NCI-H748 treated with DMSO at 0.1 percent for 48 hours (cell line): ENCODE measurements at regions not wholly inside any gene's neighbourhood (a gene's known extent, or its start where the extent isn't known, plus 50 kb on each side); places are given as distances from the start of the nearest gene placed in this dataset.

Experiments
- DNase-seq: peaks from one replicate; lab custom pipeline; 2025; lab: John Stamatoyannopoulos, UW

DNA sequence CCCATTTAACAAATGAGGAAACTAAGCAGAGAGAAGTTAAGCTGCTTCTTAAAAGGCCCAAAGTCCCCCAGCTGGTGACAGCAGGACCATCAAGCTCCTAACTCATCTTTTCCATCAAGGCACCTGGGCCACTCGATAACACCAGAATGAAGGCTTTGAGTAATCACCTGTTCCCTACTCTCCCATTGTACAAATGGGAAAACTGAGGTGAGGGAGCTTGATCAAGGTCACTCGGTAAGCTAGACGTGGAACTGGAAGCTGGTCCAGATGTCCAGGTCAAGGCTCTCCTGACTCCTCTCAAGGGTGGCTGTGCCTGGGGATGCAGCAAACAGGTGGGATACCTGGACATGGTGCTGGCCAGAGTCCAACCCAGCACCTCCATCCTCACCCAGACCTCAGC lies 90.6 kb upstream of the SHB start:
- no peak for DNase-seq

DNA sequence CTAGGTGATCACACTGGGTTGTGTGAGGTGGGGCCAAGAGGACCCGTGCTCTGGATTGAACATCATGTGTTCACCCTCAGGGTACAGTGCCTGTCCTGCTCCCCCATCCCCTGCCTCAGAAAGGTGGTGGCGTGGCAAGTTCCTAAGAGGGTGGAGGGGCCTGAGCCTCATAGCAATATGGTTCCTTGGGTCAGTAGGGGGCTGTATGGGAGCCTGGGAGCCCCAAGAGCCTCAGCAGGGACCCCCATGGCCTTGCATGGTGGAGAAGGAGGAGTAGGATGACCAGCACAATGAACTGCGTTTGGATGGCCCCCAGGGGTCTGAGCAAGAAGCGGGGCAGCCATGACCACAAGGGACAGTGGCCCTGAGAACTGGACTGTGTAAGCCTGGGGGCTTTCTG lies 89.6 kb upstream of the SHB start:
- DNase-seq, result no peak

DNA sequence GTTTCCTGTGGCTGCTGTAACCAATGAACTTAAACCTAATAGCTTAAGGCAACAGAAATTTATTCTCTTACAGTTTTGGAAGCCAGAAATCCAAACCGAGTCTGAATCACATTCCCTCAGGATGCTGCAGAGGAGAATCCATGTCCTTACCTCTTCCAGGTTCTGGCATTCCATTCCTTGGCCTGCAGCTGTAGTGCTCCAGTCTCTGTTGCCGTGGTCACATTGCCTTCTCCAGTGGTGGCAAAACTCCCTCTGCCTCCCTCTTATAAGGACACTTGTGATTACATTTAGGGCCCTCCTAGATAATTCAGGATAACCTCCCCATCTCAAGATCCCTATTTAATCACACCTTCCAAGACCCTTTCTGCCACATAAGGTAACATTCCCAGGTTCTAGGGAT lies 88.7 kb upstream of the SHB start:
- no peak for DNase-seq

DNA sequence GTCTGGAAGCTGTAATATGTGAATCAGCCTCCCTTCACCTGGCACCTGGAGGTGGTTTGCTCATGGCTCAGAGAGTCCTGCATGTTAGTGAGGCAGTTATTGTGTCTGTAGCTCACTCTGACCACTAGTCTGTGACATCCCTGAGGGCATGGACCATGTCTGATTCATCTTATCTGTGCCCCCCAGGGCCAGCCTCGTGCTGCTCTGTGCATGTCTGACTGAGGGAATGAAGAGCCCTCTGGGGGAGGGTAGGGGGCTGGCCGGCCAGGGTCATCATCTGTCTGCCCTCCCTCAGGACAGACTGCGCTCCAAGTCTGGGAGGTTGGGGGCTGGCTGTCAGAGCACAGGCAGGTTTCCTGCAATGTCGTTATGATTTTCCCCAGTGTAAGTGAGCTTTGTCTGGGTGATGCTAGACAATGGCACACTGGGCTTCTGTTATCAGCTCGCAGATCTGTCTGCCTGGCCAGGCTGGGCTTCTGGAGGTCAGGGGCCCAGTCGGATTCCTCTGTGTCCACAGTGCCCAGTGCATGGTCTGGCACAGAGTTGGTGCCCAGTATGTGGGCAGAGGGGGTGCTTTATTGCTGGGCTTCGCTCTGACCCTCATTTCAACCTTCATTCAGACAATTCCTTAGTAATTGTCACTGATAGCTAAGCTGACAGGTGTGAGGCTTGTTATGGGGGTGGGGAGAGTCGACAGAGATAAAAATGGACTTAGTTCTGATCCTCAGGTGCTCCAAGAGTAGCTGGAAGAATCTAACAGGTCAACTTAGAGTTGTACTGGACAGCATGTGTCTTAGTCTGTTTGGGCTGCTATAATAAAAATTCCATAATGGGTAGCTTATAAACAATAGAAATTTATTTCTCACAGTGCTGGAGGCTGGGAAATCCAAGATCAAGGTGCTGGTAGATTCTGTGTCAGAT lies 85.7 kb upstream of the SHB start:
- no peak for DNase-seq

DNA sequence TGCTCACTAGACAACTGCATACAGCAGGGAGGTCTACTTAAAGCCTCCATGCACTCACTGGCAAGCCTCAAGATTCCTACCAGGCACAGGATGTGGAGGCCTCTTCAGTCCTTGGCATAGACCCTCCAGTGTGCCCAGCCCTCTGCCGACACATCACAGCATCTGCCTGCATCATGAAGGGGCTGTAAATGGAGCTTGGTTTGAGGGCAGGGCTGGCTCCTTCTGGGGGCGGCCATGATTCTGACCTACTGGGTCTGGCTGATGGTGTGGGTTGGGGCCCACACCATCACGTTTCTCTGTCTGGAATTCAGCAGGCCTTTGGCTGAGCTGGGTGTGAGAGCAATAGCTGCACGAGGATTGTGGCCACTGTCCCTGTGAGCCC lies 84.9 kb upstream of the SHB start:
- DNase-seq, result no peak

DNA sequence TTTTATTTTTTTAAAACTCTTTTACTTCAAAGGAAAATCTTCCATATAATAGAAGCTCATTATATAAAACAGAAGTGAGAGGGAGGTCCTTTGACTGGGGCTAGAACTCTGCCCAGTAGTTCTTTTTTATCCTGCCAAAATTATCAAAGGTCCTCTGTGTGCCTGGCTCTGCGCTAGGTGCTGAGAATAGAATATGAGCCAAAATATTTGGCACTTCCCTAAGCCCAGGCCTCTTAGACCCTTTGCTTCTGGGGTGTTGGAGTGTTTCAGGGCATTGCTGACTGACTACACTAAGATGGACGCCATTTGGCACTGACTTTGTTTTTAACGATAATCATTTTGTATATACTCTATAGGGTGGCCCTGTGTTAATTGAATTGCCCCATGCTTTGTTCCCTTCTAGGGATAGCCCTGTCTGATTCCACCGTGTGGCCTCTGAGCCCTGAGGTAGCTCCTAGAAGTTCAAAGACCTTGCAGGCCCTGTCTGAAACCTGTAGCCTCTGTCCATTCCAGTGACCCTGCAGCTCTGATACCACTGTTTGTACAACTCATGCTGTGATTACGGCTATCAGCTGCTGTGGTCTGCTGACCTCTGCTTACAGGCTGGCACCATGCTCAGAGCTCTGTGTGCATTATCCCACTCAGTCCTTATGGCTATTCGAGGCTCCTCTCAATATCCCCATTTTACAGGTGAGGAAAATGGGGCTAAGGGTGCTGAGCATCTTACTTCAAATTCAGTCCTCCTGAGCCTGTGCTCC lies 84.3 kb upstream of the SHB start:
- DNase-seq, result no peak

DNA sequence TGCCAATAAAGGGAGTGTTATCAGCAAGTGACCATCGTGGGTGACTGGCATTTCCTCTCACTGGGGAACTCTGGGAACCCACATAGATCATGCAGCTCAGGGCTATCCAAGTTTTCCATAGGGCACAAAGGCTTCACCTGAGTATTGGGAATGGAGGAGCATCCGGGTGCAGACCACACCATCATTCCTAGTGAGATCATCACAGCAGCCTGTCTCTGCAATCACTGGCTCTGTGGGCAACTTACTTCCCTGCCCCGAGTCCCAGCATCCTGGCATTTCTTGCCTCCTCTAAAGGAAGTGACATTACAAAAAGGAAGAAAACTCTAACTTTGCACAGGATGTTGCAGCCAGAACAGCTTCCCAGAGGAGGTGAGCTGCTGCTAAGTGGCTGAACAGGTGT lies 80.6 kb upstream of the SHB start:
- DNase-seq, result no peak

DNA sequence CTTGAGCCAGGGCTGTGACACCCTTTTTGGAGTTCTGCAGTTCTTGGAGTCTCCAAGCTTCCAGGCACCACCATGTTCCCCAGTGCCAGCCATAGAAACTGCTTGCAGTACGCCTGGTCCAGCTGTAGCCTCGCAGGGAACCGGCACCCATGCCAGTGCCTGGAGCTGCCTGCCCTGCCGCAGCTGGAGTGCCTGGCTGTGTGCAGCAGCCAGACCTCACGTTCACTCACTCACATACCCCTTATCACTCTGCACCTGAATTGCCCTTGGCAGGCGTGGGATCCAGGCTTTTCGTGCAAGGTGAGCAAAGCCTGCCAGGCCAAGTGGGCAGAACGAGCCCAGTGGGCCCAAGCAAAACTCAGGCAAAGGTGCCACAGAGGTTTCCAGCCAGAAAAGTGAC lies 77.8 kb upstream of the SHB start:
- DNase-seq, result no peak

DNA sequence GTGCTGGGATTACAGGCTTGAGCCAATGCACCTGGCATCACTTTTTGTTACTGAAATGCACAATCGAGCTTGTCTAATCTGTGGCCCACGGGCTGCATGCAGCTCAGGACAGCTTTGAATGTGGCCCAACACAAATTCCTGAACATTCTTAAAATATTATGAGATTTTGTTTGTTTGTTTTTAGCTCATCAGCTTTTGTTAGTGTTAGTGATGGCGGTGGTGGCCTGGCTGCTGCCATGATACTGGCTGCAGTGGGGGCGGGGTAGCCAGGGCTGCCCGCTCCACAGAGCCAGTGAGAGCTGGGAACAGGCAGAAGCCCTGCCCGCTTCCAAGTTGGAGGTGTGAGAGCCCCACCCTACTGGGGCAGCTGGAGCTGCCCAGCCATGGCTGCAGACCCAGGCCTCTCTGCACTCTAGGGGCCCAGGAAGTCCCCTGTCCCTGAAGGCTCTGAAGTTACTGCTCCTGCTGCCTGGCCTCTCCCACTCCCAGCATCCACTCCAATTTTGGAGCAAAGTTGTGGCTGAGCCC lies 76.6 kb upstream of the SHB start:
- DNase-seq, result no peak

DNA sequence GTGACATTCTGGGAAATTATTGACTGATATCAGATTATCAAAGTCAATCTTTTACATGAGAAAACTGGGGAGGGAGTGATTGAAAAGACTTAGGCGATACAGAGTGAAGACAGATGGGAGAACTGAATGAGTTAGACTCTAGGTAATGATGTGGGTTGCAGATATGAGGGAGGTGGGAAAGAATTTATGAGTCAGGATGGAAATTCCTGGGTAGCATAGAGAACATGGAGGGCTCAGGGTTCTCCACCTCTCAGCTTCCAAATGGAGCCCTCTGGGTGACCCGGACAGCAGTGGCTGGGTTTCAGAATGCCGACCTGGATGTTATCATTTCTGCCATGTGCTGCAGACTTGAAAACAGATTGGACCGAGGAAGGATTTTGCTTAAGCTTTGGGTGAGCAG lies 75.4 kb upstream of the SHB start:
- no peak for DNase-seq

DNA sequence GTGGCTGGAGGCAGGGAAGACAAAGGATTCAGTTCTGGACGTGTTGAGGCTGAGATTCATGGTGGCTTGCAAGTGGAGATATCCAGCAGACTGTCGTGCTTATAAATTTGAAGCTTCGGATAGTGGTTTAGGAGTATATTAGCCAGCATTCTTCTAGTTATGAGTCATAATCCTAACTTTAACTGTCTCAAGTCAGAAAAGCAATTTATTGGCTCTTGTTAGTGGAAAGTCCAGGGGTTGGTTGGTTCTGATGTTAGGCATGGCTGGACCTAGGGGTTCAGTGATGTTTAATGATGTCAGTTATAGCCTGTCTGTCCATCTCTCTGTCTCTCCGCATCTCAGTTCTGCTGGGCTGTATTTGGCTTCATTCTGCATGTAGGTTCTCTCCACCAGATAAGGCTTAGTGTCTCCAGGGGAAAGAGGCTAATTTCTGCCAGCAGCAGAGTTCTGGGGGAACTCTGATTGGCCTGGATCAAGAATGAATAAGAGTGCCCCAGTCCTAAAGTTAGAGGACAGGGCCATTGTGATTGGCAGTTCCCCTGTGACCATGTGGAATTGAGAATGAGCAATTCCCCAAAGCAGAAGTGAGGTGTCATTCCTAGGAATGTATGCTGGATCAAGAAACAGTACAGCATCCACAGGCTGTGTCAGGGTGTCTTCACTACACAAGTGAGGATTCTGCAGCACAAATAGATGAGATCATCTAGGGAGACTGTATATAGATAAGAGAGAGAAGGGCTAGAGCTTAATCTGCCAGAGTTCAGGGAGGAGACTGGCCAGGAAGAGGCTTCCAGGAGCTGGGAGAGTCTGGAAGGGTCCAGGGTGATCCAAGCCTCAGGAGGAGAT lies 72.9 kb upstream of the SHB start:
- DNase-seq, result no peak

DNA sequence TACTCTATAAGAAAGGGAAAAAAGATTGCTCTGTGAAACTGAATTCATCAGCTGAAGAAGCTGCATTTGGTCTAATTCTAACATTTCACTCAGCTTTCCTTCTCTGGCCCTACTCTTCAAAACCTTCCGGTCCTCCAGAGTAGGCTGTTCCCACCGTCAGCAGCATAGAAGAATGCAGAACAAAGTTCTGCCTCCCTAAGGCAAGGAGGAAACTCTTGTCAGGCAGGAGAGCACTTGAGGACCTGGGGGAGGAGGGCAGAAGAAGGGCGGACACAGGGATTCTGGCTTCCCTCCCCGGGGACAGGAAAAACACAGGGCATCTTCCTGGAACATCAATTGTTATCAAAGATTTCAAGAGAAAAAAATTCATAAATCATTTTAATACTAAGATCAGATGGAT lies 69.2 kb upstream of the SHB start:
- DNase-seq, result no peak

DNA sequence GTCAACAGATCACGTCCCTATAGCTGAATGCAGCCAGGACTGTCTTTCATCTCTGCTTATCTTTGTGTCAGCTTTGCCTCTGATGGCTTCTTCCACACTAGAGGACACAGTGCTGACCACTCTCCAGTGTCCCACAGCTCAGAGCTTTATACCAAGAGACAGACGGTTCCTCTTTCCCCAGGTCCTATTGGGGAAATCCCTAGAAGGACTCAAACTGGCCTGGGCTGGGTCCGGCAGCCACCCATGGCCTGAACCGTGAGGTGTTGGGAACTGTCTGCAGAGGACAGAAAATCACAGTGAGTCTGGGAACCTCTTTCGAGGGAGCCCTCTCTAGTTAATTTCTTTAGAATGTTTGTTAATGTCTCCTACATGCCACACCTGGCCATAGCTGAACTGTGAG lies 68.3 kb upstream of the SHB start:
- no peak for DNase-seq

DNA sequence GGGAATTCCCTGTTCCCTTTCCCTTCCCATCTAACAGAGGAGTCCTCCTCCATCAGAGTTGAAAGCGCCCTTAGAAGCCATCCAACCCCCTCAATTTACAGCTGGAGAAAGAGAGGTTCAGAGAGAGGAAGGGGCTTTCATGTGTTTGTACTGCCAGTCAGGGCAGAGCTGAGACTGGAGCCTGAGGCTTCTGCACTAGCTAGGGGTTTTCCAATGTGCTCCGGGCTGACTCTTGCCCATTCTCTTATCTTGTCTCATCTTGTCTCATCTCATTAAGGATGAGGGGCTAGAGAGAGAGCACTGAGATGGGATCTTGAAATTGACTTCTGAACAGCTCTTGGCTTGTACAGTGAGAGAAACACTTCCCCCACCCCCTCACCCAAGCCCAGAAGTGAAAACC lies 67.4 kb upstream of the SHB start:
- DNase-seq, result no peak

DNA sequence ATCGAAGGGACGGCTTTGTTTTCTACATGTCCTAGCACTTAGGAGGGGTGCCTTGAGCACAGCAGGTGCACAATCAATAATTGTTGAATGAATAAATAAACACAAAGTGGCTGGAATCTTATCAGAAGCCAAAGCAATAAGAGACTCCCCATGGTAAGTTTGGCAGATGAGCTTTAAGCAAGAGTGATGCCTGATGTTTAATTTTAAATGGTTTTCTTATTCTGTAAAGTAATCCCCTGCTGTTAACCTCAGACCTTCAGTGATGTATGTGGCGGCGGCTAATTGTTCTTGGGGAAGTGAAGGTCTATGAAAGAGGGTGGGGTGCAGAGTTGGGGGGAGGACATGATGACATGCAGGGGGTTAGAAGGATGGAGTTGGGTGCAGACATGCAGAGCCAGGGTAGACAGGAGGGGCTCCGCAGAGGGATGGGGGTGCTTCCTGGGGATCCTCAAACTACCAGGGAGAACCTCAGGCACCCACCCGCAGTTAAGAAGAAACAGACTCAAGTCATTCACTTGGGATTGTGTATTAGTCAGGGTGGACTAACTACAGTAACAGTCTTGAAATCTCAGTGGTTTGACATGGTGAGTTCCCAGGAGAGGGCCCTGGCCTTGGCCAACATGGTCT lies 65.7 kb upstream of the SHB start:
- DNase-seq, result no peak

DNA sequence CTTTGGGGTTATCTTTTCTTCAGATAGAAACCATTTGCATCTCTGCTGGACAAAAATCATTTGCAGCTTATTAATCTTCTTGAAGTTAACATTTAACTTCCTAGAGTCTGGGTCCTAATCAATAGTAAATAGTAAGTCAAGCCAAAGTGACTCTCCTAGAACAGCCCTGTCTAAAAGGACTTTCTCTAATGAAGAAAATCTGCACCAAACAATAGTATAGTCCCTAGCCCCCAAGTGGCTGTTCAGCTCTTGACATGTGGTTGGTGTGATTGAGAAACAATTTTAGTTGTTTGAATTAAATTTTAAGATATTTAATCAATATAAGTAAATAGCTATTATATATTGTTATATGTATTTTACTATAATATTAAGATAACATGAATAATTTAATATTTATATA lies 64.6 kb upstream of the SHB start:
- no peak for DNase-seq

DNA sequence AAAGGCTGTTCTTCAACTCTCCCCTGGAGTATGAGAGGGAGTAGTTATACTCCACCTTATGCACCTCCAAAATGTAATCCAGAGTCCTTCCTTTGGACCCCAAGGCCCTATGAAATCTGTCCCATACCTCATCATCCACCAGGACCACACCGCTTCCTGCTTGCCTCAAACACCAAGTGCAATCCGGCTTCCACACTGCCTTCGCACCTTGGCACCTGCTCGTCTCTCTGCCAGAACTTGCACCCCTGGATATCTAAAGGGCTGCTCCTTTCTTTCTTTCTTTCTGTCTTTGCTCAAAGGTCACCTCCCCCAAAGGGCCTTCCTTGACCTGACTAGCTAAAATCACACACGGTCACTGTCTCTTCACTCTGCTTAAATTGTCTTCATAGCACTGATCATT lies 63.9 kb upstream of the SHB start:
- no peak for DNase-seq

DNA sequence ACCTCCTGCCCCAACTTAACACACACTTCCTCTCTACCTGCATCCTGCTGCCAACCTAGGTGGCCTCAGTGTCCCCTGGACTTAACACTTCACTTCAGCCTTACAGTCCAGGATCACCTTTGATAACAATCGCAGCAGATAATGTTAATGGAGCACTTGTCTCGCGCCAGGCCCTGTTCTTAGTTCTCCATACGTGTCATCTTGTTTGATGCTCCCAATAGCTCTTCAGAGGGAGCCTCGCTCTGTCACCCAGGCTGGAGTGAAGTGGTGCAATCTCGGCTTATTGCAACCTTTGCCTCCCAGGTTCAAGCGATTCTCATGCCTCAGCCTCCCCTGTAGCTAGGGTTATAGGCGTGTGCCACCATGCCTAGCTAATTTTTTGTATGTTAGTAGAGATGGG lies 62.7 kb upstream of the SHB start:
- no peak for DNase-seq

DNA sequence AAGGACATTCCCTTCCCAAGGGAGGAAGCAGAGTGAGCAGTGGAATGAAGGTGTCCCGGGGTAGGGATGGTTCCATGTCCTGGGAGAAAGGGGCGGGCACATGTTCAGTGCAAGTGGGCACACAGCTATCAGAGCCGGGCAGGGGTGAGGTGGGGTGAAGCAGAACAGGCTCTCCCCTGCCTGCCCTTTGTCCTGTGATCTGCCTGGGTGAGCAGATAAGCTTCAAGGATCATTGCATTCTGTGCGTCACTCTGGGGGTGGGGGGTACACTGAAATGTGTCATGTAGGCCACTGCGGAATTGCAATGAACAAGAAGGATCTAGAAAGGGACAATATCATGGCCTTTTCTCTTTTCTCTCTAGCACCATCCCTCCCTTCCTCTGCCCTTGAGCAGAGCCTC lies 61.7 kb upstream of the SHB start:
- DNase-seq, result no peak

DNA sequence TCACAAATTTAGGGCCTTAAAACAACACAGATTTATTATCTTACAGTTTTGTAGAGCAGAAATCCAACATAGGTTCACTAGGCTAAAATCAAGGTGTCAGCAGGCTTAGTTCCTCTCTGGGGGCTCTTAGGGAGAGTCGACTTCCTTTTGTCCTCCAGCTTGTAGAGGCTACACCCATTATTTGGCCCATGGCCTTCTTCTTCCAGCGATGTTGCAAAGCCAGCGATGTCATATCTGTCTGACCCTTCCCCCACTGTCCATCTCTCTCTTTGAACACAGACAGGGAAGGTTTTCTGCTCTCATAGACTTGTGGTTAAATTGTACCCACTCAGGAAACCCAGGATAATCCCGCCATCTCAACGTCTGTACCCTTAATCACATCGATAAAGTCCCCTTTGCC lies 60.3 kb upstream of the SHB start:
- no peak for DNase-seq

DNA sequence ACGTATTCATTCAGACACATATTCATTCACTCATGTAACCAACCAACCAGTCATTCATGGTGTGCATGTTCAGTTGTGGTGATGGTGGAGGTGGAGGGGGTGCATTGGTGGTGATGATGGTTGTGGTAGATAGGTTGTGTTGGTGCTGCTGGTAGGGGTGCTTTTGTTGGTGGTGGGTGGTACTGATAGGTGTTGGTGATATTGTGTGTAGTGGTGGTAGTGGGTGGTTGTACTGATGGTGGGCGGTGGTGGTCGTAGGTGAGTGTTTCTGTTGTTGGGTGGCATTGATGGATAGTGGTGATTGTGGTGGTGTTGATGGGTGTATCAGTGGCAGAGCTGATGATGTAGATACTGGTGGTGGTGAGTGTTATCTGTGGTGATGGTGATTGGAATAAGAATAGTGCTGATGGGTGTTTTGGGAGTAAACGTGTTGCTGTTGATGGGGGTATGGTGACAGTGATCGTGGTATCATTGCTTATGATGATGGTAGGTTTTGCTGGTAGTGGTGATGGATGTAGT lies 59.8 kb upstream of the SHB start:
- no peak for DNase-seq
